ENCODE measurements at regions not wholly inside any gene's neighbourhood (a gene's known extent, or its start where the extent isn't known, plus 50 kb on each side); places are given as distances from the start of the nearest gene placed in this dataset.

GRCh38 chr3:76415384-76415783 is 624.5 kb upstream of the ROBO2 start:
- no peak for TF ChIP-seq CTCF (IDR thresholded peaks at IDR 0.05)
- no peak for TF ChIP-seq SIN3A (IDR thresholded peaks at IDR 0.05; ENCODE audit: borderline replicate concordance, insufficient read depth, low read depth, low read length)
- TF ChIP-seq POLR2AphosphoS5 (IDR thresholded peaks at IDR 0.05; ENCODE audit: low read depth, low read length): no peak
- no peak for TF ChIP-seq REST (IDR thresholded peaks at IDR 0.05; ENCODE audit: insufficient read depth in 1 of 2, low read depth in 2 of 2, low read length in 1 of 2)
- TF ChIP-seq TCF7L2 (IDR thresholded peaks at IDR 0.05; ENCODE audit: low read depth, low read length): no peak
- Histone ChIP-seq H3K36me3 (ENCODE audit: control insufficient read depth, insufficient read depth, low read length) (no peaks in the 10 kb centered on the region), H3K9me3 (ENCODE audit: control insufficient read depth, insufficient read depth, low read depth, low read length) (no peaks in the 10 kb centered on the region), H3K4me1 (ENCODE audit: control insufficient read depth, insufficient read depth, low read length) (no peaks in the 10 kb centered on the region), H3K27me3 (ENCODE audit: control insufficient read depth, insufficient read depth, low read length) (no peaks in the 10 kb centered on the region), H3K27ac (ENCODE audit: low read length) (no peak overlapping the region), H3K4me3 (ENCODE audit: low read depth in 2 of 2, low read length in 2 of 2) (no peak overlapping the region)
- in situ Hi-C loops (cut with HindIII; ENCODE audit: low pct_unique_long_range_greater_than_20kb, low sequenced_read_pairs): no loop called here
- CTCF ChIA-PET: no interaction called here
- POLR2A ChIA-PET: no interaction called here
- DNase-seq (ENCODE audit: low read depth, low spot score) (no peak), ATAC-seq (no peak)
- BruUV-seq (replicated peaks): no TSS peak
- intact Hi-C loops (cut with micrococcal nuclease; ENCODE audit: unreplicated experiment): no loop called here

- POLR2A ChIA-PET: no interaction called here
- TF ChIP-seq TCF7L2 (IDR thresholded peaks at IDR 0.05; ENCODE audit: low read depth, low read length) (no peak), SIN3A (IDR thresholded peaks at IDR 0.05; ENCODE audit: borderline replicate concordance, insufficient read depth, low read depth, low read length) (no peak), POLR2AphosphoS5 (IDR thresholded peaks at IDR 0.05; ENCODE audit: low read depth, low read length) (no peak), REST (IDR thresholded peaks at IDR 0.05; ENCODE audit: insufficient read depth in 1 of 2, low read depth in 2 of 2, low read length in 1 of 2) (no peak), CTCF (IDR thresholded peaks at IDR 0.05) (no peak)
- Histone ChIP-seq H3K27me3 (ENCODE audit: control insufficient read depth, insufficient read depth, low read length) (no peaks in the 10 kb centered on the region), H3K9me3 (ENCODE audit: control insufficient read depth, insufficient read depth, low read depth, low read length) (no peaks in the 10 kb centered on the region), H3K4me1 (ENCODE audit: control insufficient read depth, insufficient read depth, low read length) (no peaks in the 10 kb centered on the region), H3K27ac (ENCODE audit: low read length) (no peak overlapping the region), H3K4me3 (ENCODE audit: low read depth in 2 of 2, low read length in 2 of 2) (no peak overlapping the region), H3K36me3 (ENCODE audit: control insufficient read depth, insufficient read depth, low read length) (no peaks in the 10 kb centered on the region)
- DNase-seq (ENCODE audit: low read depth, low spot score): no peak
- in situ Hi-C loops (cut with HindIII; ENCODE audit: low pct_unique_long_range_greater_than_20kb, low sequenced_read_pairs) (no loop called here), intact Hi-C loops (cut with micrococcal nuclease; ENCODE audit: unreplicated experiment) (no loop called here)
- ATAC-seq: no peak
- no TSS peak for BruUV-seq (replicated peaks)
- CTCF ChIA-PET: no interaction called here
These were observed 610.2 kb upstream of the ROBO2 start for GRCh38 chr3:76429581-76430177.

All from Panc1 (cell line).